A549 (cell line): ENCODE measurements at regions not wholly inside any gene's neighbourhood (a gene's known extent, or its start where the extent isn't known, plus 50 kb on each side); places are given as distances from the start of the nearest gene placed in this dataset.

Experiments
- ATOH8 ChIP-seq: fragments of 250-450 bp; sonication (Bioruptor Pico); IDR thresholded peaks from 2 replicates; pipeline ENCODE4 v1.5.0; 2020; ENCODE audit warnings: low read depth, mild to moderate bottlenecking, moderate library complexity
- CTCF ChIP-seq: fragments of >200 bp; sonication (Bioruptor Twin); formaldehyde crosslinking; IDR thresholded peaks from 3 replicates; pipeline ENCODE4 v1.5.1; 2016
- EP300 ChIP-seq, 2 experiments: fragments of >200 bp; sonication (Bioruptor Twin); formaldehyde crosslinking; IDR thresholded peaks; 2 replicates in 1 of 2; 3 replicates in 1 of 2; pipeline ENCODE4 v1.6.1; 2016 to 2017
- POLR2A ChIP-seq: IDR thresholded peaks from 2 replicates; pipeline ENCODE4 v1.6.1; 2012; ENCODE audit warnings: mild to moderate bottlenecking, low read length
- RAD21 ChIP-seq, 2 experiments: fragments of >200 bp in 1 of 2; sonication (Bioruptor Twin) in 1 of 2; formaldehyde crosslinking in 1 of 2; IDR thresholded peaks in 1 of 2; conservative IDR thresholded peaks in 1 of 2; 2 replicates in 1 of 2; 3 replicates in 1 of 2; pipeline ENCODE4 v1.6.1; 2012 to 2018; ENCODE audit warnings: inconsistent platforms in 1 of 2
- REST ChIP-seq: fragments of 200-600 bp; sonication (generic); IDR thresholded peaks from 2 replicates; pipeline ENCODE4 v1.6.1; 2016; ENCODE audit warnings: antibody characterized with exemption, mild to moderate bottlenecking, moderate library complexity
- RFX5 ChIP-seq: fragments of 450-650 bp; IDR thresholded peaks from 2 replicates; pipeline ENCODE4 v1.7.1; 2014; ENCODE audit warnings: antibody characterized with exemption, mild to moderate bottlenecking, moderate library complexity
- ZSCAN20 ChIP-seq: fragments of 250-450 bp; sonication (Bioruptor Pico); IDR thresholded peaks from 2 replicates; pipeline ENCODE4 v1.8.0; 2022; ENCODE audit warnings: mild to moderate bottlenecking, moderate library complexity

- TF ChIP-seq CTCF: no peak
- no peak for TF ChIP-seq RFX5
- TF ChIP-seq ATOH8: no peak
- no peak for TF ChIP-seq POLR2A
- TF ChIP-seq RAD21 (conservative IDR thresholded peaks at IDR 0.05 in 1 of 2, IDR thresholded peaks at IDR 0.05 in 1 of 2): no peak
- no peak for TF ChIP-seq REST
- TF ChIP-seq EP300 (IDR thresholded peaks at IDR 0.05): no peak
- TF ChIP-seq ZSCAN20 (CRISPR knock-in tag): no peak
Observed at GRCh38 chr11:105372206-105372605, 232.6 kb upstream of the CARD18 start.
